HEK293 (cell line): ENCODE measurements at regions not wholly inside any gene's neighbourhood (a gene's known extent, or its start where the extent isn't known, plus 50 kb on each side); places are given as distances from the start of the nearest gene placed in this dataset.

Experiments
- FEZF1 ChIP-seq: fragments of 450-650 bp; formaldehyde crosslinking; IDR thresholded peaks from 2 replicates; pipeline ENCODE4 v1.5.1; 2016; ENCODE audit warnings: missing biosample characterization, missing genetic modification characterization
- GLI4 ChIP-seq: fragments of 450-650 bp; formaldehyde crosslinking; IDR thresholded peaks from 2 replicates; pipeline ENCODE4 v1.5.1; 2016; ENCODE audit warnings: missing biosample characterization, missing genetic modification characterization
- GLIS1 ChIP-seq: fragments of 450-650 bp; formaldehyde crosslinking; IDR thresholded peaks from 2 replicates; pipeline ENCODE4 v1.5.1; 2016; ENCODE audit warnings: missing biosample characterization, missing genetic modification characterization
- KLF16 ChIP-seq: fragments of 450-650 bp; formaldehyde crosslinking; IDR thresholded peaks from 2 replicates; pipeline ENCODE4 v1.5.1; 2017; ENCODE audit warnings: missing biosample characterization, missing genetic modification characterization
- PRDM4 ChIP-seq: fragments of 450-650 bp; formaldehyde crosslinking; IDR thresholded peaks from 2 replicates; pipeline ENCODE4 v1.5.1; 2017; ENCODE audit warnings: missing biosample characterization, missing genetic modification characterization
- PRDM6 ChIP-seq: fragments of 450-650 bp; formaldehyde crosslinking; IDR thresholded peaks from 2 replicates; pipeline ENCODE4 v1.5.1; 2017; ENCODE audit warnings: missing biosample characterization, missing genetic modification characterization
- SP7 ChIP-seq: fragments of 450-650 bp; formaldehyde crosslinking; IDR thresholded peaks from 2 replicates; pipeline ENCODE4 v1.5.1; 2016; ENCODE audit warnings: missing biosample characterization, missing genetic modification characterization
- WT1 ChIP-seq: fragments of 450-650 bp; formaldehyde crosslinking; IDR thresholded peaks from 2 replicates; pipeline ENCODE4 v1.5.1; 2016; ENCODE audit warnings: missing biosample characterization, missing genetic modification characterization
- ZBTB6 ChIP-seq: fragments of 450-650 bp; formaldehyde crosslinking; IDR thresholded peaks from 2 replicates; pipeline ENCODE4 v1.5.1; 2017; ENCODE audit warnings: missing biosample characterization, missing genetic modification characterization
- ZNF18 ChIP-seq: fragments of 450-650 bp; formaldehyde crosslinking; IDR thresholded peaks from 2 replicates; pipeline ENCODE4 v1.5.1; 2016; ENCODE audit warnings: missing biosample characterization, missing genetic modification characterization
- ZNF513 ChIP-seq: fragments of 450-650 bp; IDR thresholded peaks from 2 replicates; pipeline ENCODE4 v1.5.1; 2018; ENCODE audit warnings: missing biosample characterization, missing genetic modification characterization
- ZNF518A ChIP-seq: fragments of 450-650 bp; formaldehyde crosslinking; conservative IDR thresholded peaks from 2 replicates; pipeline ENCODE4 v1.5.1; 2016; ENCODE audit warnings: low read depth, missing biosample characterization, missing genetic modification characterization
- ZNF548 ChIP-seq: fragments of 450-650 bp; formaldehyde crosslinking; IDR thresholded peaks from 2 replicates; pipeline ENCODE4 v1.5.1; 2016; ENCODE audit warnings: missing biosample characterization, missing genetic modification characterization
- ZNF560 ChIP-seq: fragments of 450-650 bp; formaldehyde crosslinking; IDR thresholded peaks from 2 replicates; pipeline ENCODE4 v1.5.1; 2017; ENCODE audit warnings: missing biosample characterization, missing genetic modification characterization, borderline replicate concordance
- ZNF580 ChIP-seq: fragments of 450-650 bp; formaldehyde crosslinking; IDR thresholded peaks from 2 replicates; pipeline ENCODE4 v1.5.1; 2016; ENCODE audit warnings: missing biosample characterization, missing genetic modification characterization
- ZNF701 ChIP-seq: fragments of 450-650 bp; formaldehyde crosslinking; IDR thresholded peaks from 2 replicates; pipeline ENCODE4 v1.5.1; 2016; ENCODE audit warnings: missing biosample characterization, missing genetic modification characterization
- ZNF777 ChIP-seq: fragments of 450-650 bp; formaldehyde crosslinking; IDR thresholded peaks from 2 replicates; pipeline ENCODE4 v1.5.1; 2017; ENCODE audit warnings: missing biosample characterization, missing genetic modification characterization, borderline replicate concordance
- ZNF843 ChIP-seq: fragments of 450-650 bp; formaldehyde crosslinking; IDR thresholded peaks from 2 replicates; pipeline ENCODE4 v1.5.1; 2016; ENCODE audit warnings: missing biosample characterization, missing genetic modification characterization

- peak; percentile 27; the same call in 1 of the 2 replicates for TF ChIP-seq ZNF518A (tag by site-specific recombination)
- TF ChIP-seq ZNF560 (tag by site-specific recombination), result no peak
- TF ChIP-seq ZNF513 (tag by site-specific recombination), result no peak
- peak; percentile 72 for TF ChIP-seq PRDM6
- TF ChIP-seq GLI4 (tag by site-specific recombination), result no peak
- 0 out of 2 replicates have a peak, but pooled peaks have one; percentile 39 for TF ChIP-seq KLF16
- peak; percentile 50; the same call in 1 of the 2 replicates for TF ChIP-seq ZNF18 (tag by site-specific recombination)
- TF ChIP-seq PRDM4 (tag by site-specific recombination), result peak; percentile 96
- peak; percentile 96; the same call in 1 of the 2 replicates for TF ChIP-seq ZNF580
- peak; percentile 35; the same call in 1 of the 2 replicates for TF ChIP-seq SP7 (tag by site-specific recombination)
- TF ChIP-seq WT1, result peak; percentile 39
- no peak for TF ChIP-seq ZNF777 (tag by site-specific recombination)
- peak; percentile 95 for TF ChIP-seq FEZF1 (tag by site-specific recombination)
- TF ChIP-seq ZBTB6 (tag by site-specific recombination), result no peak
- peak; percentile 86 for TF ChIP-seq ZNF843 (tag by site-specific recombination)
- TF ChIP-seq ZNF548 (tag by site-specific recombination), result no peak
- TF ChIP-seq ZNF701 (tag by site-specific recombination), result no peak
- TF ChIP-seq GLIS1 (tag by site-specific recombination), result peak; percentile 25
Observed at GRCh38 chr22:26883393-26883792, 226.0 kb downstream of the MIAT start (continued).
